NCI-H2171 treated with DMSO at 0.1 percent for 48 hours (cell line): ENCODE measurements at regions not wholly inside any gene's neighbourhood (a gene's known extent, or its start where the extent isn't known, plus 50 kb on each side); places are given as distances from the start of the nearest gene placed in this dataset.
"Not testable (repeated sequence)": the region's sequence is repeated elsewhere in the genome, so short reads cannot be mapped to it uniquely, and the experiment has no call there.

Experiments used
- DNase-seq: peaks from one replicate; lab custom pipeline; 2025; lab: John Stamatoyannopoulos, UW

DNA sequence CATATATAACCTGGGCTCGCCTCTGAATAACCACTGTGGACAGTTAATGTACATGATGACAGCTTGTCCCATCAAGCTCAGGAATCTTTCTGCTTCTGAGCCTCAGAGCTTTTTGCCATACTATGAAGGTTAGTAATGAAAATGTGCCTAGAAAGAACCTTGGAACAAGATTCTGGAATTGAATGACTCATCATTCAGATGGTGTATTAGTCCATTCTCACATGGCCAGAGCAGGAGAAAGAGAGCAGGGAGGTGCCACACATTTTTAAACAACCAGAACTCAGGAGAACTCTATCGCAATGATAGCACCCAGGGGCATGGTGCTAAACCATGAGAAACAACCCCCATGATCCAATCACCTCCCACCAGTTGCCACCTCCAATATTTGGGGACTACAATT lies 542.1 kb downstream of the PRR16 start:
- no peak for DNase-seq

DNA sequence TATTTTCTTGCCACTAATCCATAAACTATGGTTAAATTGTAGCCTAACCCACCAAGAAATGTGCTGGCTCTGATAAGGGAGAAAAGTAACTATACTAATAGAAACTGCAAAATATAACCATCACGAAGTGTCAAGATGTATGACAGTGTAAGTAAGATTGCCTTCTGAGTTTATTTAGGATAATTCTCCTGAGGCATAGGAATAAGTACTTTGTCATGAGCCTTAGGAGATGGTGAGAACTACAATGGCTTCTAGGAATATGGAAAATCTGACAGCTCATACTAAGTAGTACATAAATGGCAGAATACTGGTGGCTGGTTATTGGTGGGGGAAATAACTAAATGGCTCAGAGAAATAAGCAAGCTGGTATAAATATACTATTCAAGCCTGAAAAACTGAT lies 543.9 kb downstream of the PRR16 start:
- DNase-seq = no peak

DNA sequence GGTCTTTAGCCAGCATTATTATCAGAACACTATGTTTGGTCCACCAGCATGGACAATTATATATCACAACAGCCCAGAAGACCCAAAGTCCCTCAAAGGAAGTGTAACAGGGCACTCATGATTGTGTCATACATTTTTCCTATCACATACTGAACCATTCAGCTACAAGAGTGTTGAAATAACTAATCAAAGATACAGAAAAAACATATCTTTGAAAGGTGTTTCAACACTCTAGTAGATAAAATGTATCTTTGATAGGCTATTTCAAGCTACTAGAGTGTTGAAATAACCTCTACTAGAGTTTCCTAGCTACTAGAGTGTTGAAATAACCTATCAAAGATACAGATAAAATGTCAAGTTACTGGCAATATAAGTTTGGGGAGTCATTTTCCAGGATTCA lies 545.0 kb downstream of the PRR16 start:
- no peak for DNase-seq

DNA sequence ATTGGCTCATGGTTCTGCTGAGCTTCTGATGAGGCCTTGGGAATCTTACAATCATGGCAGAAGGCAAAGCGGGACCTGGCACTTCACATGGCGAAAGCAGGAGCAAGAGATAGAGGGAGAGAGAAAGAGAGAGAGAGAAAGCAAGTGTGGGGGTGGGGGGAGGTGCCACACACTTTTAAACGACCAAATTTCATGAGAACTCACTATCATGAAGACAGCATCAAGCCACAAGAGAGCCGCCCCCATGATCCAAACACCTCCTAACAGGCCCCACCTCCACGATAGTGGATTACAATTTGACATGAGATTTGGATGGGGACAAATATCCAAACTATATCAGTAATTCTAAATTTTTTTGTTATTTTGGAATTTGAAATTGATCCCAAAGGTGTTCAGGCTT lies 553.9 kb downstream of the PRR16 start:
- no peak for DNase-seq

DNA sequence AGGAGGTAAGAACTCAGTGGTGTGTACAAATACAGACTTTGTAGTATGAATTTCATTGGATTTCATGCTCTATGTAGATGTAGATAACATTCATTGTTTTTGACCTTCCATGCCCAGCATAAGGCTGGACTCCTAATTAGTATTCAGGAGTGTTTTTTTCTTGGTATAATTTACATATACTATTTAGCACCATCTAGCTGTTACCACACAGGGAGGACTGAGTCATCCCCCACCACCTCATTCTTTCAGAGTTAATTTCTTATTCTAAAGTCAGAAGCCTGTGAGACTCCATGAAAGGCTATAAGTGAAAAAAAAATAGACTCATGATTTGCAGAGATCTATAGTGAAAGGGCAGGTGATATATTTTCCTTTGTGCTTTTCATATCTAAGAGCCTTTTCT lies 555.0 kb downstream of the PRR16 start:
- DNase-seq = no peak

DNA sequence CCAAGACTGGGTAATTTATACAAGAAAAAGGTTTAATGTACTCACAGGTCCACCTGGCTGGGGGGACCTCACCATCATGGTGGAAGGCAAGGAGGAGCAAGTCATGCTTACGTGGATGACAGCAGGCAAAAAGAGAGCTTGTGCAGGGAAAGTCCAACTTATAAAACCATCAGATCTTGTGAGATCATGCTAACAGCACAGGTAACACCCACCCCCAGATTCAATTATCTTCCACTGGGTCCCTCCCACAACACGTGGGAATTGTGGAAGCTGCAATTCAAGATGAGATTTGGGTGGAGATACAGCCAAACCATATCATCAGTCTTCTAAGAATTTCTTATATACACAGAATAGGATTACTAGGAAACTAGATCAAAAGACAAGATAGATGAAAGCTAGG lies 555.6 kb downstream of the PRR16 start:
- DNase-seq = no peak

DNA sequence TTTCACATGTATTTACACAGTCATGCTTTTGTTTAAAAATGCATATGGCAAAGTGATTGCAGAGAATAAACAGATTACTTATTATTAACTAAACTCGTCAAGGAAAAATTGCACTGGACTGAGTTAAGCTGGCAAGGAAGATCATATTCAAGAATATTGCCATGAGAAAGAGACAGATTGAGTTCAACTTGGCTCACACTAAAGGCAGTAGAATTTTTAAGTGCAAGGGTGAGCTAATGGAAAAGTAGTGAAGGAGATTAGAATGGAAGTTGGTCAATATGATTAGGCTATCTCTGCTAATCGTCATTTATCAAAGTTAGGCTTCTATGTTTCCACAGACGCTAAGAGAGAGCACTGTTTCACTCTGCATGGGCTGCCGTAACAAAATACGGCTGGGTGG lies 557.6 kb downstream of the PRR16 start:
- DNase-seq = no peak

DNA sequence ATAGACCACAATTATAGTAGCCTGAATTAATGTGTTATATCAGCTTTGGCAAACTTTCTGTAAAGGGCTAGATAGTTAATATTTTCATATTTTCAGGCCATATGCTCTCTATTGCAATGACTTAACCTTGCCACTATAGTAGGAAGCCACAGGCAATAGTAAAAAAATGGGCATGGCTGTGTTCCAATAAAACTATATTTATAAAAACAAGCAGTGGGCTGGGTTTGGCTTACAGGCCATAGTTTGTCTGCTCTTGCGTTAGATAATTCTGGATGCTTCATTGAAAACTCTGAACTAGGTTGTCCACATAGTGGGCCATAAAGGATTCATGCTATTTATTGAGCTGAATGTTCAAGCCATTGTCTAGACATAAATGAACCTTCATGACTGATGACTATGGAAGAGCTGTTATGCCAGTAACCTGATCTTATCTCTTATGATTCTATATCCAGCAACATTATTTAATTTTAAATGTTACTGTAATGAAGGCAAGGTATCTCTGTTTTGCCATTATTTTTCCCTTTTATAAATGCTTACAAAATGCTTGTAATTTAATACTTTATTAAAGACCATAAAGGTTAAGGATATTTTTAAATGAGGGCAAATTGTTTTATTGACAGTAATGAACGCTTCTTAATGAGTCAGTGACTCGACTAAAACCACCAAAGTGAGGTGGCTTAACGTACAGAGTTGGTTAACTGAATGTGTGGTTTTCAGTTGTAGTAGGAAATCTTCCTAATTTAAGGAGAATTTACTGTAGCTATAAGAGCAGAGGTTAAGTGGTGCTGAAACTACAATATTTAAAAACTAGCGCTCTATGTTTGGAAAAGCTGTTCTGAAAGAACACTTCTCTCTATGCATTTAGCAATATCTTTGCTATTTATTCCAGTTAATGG lies 560.6 kb downstream of the PRR16 start:
- no peak for DNase-seq

DNA sequence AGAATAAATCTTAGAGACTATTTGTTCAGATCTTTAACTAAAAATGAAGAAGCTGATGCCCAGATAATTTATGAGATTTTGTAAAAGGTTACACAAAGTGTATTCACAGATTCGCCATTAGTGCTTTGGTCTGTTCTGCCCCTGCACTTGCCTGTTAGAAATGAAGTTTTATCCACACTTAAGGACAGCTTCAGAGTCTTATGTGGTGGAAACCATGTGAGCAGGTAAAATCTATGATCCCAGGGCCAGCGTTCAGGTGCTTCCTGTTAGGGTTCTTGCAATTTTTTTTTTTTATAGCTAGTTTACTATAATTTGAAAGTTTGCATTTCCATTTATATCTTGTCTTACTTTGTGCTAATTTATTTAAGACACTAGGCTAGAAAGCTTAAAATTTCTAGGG lies 561.6 kb downstream of the PRR16 start:
- DNase-seq = no peak

DNA sequence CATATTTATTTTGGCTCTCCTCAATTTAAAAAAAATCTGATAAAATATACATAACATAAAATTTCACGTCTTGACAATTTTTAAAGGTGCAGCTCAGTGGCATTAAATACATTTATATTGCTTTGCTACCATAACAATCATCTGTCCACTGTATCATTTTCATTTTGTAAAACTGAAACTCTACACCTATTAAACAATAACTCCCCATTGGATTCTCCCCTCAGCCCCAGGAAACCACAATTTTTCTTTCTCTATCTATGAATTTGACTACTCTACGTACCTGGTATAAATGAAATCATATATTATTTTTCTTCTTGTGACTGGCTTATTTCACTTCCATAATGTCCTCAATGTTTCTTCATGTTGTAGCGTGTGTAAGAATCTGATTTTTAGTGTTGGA lies 563.5 kb downstream of the PRR16 start:
- no peak for DNase-seq

DNA sequence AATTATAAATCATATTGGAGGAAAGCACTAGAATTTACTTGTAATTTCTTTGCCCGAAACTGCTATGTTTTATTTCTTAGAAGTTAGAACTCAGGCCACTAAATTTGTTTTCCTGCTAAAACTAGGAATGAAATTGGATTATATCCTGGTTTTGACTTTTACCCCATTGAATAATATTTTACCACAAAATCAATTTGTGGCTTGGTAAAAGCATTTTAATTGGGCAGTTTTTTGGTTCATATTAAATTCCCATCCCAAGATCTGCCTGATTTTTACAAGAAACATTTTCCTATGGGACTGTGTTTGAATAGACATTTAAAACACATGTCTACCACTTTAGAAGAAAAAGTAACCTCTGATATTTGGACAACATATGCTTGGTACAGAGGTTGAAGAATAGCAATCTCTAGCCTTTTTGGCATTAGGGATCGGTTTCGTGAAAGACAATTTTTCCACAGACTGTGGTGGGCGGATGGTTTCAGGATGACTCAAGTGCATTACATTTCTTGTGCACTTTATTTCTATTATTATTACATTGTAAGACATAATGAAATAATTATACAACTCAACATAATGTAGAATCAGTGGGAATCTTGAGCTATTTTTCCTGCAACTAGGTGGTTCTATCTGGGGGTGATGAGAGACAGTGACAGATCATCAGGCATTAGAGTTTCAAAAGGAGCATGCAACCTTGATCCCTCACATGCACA lies 565.6 kb downstream of the PRR16 start:
- DNase-seq = no peak

DNA sequence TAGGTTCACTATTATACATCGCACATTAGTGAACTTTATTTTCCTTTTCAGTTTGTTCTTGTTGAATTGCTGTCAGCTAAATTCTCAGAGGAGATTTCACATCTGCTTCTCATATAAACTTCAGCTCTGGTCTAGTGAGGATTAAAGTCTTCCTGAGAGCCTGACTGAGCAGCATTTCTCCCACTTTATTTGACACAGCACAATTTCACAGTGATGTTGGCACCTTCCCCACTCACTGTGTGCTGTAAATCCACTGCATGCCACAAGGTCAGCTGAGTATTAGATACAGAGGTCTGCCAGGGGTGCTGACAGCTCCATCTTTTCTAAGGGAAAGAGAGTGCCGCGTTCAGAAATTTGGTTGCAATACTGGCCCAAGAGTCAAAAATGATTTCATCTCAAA lies 567.4 kb downstream of the PRR16 start:
- no peak for DNase-seq

DNA sequence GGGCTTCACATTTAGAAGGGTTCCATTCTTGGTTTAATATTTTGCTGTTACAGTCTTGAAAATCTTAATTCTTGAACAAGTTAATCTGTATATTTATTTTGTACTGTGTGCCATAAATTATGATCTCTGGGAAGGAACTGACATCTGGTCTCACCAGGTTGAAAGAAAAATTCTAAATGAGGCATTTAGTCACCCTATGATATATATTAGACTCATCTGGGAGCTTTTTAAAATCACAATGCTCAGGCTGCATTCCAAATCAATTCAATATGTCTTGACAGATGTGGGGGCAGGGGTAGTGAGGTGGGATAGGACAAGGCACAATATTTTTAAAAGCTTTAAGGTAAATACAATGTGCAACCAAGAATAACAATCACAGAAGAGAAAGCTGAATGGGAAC lies 569.2 kb downstream of the PRR16 start:
- DNase-seq = no peak

DNA sequence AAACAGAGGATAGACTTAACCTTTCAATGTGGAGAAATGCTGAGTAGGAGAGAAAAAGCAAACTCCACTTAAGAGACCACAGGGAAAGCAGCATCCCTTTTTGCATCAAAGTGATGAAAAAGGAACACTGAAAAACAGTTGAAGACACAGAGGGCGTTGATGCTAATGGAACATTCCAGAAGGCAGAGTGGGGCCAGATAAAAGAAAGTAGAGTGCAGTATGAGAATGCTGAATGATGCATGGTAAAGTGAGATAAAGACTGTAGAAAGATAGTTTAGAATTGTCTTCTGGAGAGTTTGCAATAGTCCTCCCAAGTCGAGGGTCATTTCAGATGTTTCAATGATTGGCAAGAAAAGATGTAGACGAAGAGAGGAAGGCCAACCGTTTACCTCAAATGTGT lies 574.3 kb downstream of the PRR16 start:
- DNase-seq = no peak

DNA sequence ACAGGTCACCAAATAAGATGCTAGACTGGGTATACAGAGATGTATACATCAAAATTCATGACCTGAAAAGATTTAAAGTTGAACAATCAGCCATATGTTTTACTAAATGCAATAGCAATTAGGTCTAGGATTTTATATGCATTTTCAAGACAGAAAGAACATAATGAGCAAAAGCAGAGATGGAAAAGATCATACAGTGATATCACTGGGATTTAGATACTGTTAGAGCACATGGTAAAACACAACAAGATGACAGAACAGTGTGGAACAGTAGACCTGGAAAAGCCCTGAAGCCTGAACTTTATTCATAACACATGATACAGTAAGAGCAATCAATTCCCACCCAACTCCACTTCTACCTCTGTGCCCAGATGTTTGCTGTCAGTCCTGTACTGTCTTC lies 585.9 kb downstream of the PRR16 start:
- no peak for DNase-seq

DNA sequence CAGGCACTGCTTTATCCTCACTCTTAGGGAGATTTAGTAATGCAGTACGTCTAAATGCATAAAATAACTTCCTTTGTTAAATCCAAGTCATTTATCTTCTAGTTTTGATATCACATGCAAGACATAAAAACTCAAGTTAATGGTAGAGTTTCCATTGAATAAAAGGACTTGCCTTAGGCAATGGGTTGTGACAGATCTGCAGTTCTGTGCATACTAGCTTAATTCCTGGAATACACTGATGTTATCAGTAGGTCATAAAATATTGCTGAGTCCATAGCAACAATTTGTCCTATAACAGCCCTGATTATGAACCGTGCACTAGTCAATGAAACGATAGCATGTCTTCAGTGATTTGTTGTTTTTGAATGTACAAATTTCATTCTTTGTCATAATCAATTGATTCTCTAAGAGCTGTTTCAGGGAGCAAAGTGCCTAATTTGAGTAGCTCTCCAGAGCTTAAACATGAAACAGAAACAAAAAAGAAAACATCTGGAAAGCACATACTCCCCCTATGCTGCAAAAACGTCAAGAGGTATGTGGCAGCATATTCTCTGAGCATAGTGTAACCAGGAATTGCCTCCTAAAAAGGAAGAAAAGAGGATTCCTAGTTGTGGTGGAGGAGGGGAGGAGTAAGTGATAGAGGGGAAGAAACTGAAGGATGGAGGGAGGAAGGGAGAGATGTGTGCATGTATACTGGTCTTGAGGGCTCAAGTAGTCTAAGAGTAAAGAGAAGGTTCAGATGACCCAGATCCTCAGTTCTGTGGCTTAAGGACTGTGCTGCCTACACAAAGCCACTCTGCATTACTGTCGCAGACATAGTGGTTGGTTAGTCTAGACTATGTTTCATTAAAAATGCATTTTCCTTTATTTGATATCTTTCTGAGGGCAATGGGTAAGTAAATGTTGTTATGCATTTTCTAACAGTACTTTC lies 589.2 kb downstream of the PRR16 start:
- no peak for DNase-seq

DNA sequence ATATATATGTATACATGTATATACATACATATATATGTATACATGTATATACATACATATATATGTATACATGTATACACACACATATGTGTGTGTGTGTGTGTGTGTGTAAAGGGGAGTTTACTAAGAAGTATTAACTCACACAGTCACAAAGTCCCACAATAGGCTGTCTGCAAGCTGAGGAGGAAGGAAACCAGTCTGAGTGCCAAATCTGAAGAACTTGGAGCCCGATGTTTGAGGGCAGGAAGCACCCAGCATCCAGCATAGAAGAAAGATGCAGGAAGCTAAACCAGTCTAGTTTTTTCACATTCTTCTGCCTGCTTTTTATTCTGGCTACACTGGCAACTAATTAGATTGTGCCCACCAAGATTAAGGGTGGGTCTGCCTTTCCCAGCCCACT lies 591.5 kb downstream of the PRR16 start:
- no peak for DNase-seq

DNA sequence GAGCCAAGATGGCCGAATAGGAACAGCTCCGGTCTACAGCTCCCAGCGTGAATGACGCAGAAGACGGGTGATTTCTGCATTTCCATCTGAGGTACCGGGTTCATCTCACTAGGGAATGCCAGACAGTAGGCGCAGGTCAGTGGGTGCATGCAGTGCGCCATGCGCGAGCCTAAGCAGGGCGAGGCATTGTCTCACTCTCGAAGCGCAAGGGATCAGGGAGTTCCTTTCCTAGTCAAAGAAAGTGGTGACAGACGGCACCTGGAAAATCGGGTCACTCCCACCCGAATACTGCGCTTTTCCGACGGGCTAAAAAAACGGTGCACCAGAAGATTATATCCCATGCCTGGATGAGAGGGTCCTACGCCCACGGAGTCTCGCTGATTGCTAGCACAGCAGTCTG lies 600.1 kb downstream of the PRR16 start:
- DNase-seq = not testable (repeated sequence)

DNA sequence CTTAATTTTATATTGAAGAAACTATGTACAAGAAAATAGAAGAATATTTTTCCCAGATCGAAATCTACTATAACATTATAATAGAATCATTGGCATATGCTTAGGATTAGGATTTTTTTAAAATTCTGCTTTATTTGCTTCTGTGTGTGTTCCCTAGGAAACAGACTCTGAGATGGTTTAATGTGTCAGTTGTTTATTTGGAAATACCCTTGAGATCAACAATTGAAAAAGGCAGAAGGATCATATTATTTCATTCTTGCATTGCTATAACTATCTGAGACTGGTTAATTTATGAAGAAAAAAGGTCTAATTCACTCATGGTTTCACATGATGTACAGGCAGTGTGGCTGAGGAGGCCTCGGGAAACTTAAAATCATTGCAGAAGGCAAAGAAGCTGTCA lies 622.6 kb downstream of the PRR16 start:
- no peak for DNase-seq

DNA sequence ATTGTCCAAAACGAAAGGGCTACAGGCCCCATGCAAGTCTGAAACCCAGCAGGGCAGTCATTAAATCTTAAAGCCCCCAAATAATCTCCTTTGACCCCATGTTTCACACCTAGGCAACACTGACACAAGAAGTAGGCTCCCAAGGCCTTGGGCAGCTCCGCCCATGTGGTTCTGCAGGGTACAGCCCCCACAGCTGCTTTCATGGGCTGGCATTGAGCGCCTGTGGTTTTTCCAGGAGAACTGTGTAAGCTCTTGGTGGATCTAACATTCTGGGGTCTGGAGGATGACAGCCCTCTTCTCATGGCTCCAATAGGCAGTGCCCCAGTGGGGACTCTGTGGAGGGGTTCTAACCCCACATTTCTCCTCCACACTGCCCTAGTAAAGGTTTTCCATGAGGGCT lies 623.5 kb downstream of the PRR16 start:
- DNase-seq = no peak

DNA sequence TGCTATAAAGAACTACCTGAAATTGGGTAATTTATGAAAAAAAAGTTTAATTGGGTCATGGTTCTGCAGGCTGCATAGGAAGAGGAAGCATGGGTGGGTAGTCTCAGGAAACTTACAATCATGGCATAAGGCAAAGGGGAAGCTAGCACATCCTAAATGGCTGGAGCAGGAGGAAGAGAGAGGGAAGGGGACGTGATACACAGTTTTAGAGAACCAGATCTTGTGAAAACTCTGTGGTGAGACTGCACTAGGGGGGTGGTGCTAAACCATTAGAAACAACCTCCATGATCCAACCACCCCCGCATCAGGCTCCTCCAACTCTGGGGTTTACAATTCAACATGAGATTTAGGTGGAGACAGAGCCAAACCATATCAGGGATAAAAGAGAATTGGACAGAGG lies 624.2 kb downstream of the PRR16 start:
- DNase-seq = no peak

DNA sequence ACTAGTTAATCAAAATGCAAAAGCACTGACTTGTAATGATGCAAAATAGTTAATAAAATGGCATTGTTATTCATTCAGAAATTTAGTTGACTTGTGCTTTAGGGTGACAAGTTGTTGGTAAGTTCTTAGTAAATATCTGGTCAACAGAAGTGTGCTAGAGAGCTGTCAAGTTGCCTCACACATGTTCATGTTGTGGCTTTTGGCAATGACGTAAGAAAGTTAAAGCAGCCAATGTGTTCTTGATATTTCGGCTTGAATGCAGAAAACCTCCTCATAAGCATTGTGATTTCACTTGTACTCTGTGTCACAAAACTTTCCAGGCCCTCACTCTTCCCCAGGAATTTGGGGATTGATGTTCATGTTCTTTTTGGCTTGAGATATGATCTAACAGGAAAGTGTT lies 626.7 kb downstream of the PRR16 start:
- DNase-seq = no peak

DNA sequence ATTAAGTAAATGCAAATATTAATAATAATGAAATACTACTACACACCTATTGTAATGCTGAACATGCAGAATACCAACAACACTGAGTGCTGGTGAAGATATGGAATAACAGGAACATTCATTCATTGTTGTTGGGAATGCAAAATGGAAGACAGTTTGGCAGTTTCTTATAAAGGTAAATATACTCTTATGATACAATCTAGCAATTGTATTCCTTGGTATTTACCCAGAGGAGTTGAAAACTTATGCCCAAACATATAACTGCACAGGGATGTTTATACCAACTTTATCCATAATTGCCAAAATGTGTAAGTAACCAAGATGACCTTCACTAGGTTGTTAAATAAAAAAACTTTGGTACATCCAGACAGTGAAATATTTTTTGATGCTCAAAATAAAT lies 636.8 kb downstream of the PRR16 start:
- DNase-seq = no peak
